ENCODE measurements at regions not wholly inside any gene's neighbourhood (a gene's known extent, or its start where the extent isn't known, plus 50 kb on each side); places are given as distances from the start of the nearest gene placed in this dataset.

DNA sequence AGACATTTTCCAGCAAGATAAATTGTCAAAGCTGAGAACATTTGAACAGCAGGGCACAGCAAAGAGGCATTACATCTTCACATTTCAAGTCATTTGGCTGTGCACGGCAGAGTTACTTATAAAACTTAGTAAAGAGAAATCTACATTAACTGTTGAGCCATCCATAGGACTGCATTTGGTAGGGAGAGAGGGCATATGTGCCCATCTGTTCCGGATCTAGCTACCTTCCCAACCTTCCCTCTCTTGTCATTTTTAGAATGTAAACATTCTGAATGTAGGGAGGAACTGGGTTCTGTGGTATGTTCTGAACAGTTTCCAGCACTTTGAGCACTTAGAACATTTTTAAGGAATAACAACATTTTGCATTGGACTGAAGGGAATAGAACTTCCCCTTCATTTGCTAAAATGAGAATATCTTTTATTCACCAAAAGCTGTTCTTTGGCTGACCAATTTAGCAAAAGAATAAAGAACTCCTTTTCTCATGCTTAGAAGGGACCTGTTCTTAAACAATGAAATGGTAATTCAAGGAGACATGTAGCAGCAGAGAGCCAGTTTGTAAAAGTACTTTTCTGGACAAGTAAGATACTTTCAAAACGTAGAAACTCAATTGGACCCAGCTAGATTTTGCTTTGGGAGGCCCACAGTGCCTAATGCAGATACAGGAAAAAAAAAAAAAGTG, 104.4 kb downstream of the CETN3 start:
- intact Hi-C loops (cut with micrococcal nuclease): no loop called here
- no peaks in the 10 kb centered on the region for H3K9me3 Mint-ChIP-seq
- H3K4me1 Mint-ChIP-seq: no peaks in the 10 kb centered on the region
- peaks cover 3% of the 10 kb centered on the region for H3K27me3 Mint-ChIP-seq
- H3K27ac Mint-ChIP-seq: no peak overlapping the region
- DNase-seq: no peak
- H3K36me3 Mint-ChIP-seq (ENCODE audit: low read depth): no peaks in the 10 kb centered on the region
- no peak overlapping the region for H3K4me3 Mint-ChIP-seq

- intact Hi-C loops (cut with micrococcal nuclease): no loop called here
- DNase-seq: no peak
- Mint-ChIP-seq H3K4me3 (no peak overlapping the region), H3K36me3 (ENCODE audit: low read depth) (no peaks in the 10 kb centered on the region), H3K27ac (no peak overlapping the region), H3K9me3 (no peaks in the 10 kb centered on the region), H3K27me3 (peaks cover 3% of the 10 kb centered on the region), H3K4me1 (no peaks in the 10 kb centered on the region)
These were observed 108.3 kb downstream of the CETN3 start for GRCh38 chr5:90301248-90301647.

DNA sequence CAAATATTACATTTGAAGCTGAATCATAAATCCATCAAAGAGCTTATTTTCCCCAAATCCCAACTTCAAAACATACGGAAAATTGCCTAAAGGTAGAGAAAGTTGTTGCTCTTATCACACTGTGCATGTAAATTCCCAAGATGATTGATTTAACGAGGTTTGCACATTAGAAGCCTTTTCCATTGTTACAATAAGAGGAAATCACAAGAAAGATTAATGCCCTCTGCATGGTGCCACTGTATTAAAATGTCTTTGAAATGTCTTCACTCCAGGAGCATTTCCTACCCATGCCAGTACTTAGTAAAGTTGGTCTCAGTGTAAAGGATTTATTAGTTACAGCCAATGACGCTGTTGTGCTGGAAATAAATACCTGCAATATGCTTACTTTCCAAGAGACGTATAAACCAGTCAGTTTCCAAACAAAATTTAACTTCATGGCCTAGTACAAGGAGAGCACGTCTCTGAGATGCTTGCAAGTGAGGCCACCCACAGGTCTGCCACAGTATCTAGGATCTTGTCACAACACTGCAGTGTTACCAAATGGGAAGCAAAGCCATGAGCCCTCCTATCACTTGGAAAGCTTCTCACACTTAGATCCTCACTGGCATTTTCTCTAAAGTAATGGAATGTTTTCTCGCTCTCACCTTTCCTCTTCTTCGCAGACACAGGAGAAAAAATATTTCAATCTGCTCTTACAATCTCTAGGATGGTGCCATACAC, 112.4 kb downstream of the CETN3 start:
- Mint-ChIP-seq H3K4me1 (no peaks in the 10 kb centered on the region), H3K4me3 (no peak overlapping the region), H3K27me3 (no peaks in the 10 kb centered on the region), H3K36me3 (ENCODE audit: low read depth) (no peaks in the 10 kb centered on the region), H3K9me3 (no peaks in the 10 kb centered on the region), H3K27ac (no peak overlapping the region)
- intact Hi-C loops (cut with micrococcal nuclease): no loop called here
- DNase-seq: no peak

DNA sequence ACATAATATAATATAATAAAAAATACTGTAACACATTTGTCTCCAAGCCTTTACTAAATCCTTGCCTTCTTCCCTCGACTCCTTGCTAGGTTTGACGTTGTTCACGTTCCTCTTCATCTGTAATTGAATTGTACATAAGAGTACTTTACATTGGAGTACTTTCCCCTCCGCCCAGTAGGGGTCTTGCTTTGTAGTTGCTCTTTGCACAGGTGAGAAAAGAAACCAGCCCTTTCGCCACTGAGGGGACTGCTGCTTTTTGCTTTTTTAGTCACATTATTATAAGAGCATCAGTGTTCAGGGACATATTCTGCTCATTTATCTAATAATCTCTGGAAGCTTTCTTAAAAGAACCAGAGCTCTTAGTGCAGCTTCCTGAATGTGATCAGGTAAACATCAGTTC, 115.0 kb downstream of the CETN3 start:
- no peak overlapping the region for H3K4me3 Mint-ChIP-seq
- no peaks in the 10 kb centered on the region for H3K4me1 Mint-ChIP-seq
- H3K9me3 Mint-ChIP-seq: no peaks in the 10 kb centered on the region
- intact Hi-C loops (cut with micrococcal nuclease): no loop called here
- H3K27me3 Mint-ChIP-seq: peaks cover 2% of the 10 kb centered on the region
- no peak overlapping the region for H3K27ac Mint-ChIP-seq
- no peaks in the 10 kb centered on the region for H3K36me3 Mint-ChIP-seq (ENCODE audit: low read depth)
- DNase-seq: no peak

GRCh38 chr5:90293931-90294330, 115.6 kb downstream of the CETN3 start:
- Mint-ChIP-seq H3K27ac (no peak overlapping the region), H3K4me1 (no peaks in the 10 kb centered on the region), H3K36me3 (ENCODE audit: low read depth) (no peaks in the 10 kb centered on the region), H3K4me3 (no peak overlapping the region), H3K27me3 (peaks cover 2% of the 10 kb centered on the region), H3K9me3 (no peaks in the 10 kb centered on the region)
- intact Hi-C loops (cut with micrococcal nuclease): no loop called here
- no peak for DNase-seq

DNA sequence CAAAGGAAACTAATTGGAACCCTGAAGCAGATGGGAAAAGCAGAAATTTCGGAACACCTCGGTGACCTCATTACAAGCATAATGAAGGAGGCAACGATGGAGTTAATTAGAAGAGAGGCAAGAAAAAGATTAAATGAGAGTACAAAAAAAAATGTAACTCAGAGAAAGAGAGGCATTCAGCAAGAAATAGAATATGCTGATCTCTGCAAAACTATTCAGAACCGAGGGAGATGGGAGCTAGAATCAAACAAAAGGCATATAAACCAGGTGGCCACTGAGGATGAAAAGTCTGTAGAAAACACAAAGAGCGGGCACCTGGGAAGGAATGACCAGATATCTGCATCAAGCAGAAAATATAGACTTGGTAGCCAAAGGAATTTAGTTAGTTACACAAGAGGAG, 118.9 kb downstream of the CETN3 start:
- intact Hi-C loops (cut with micrococcal nuclease): no loop called here
- DNase-seq: no peak
- H3K27ac Mint-ChIP-seq: no peak overlapping the region
- peaks cover 2% of the 10 kb centered on the region for H3K27me3 Mint-ChIP-seq
- H3K9me3 Mint-ChIP-seq: no peaks in the 10 kb centered on the region
- H3K4me3 Mint-ChIP-seq: no peak overlapping the region
- H3K4me1 Mint-ChIP-seq: no peaks in the 10 kb centered on the region
- no peaks in the 10 kb centered on the region for H3K36me3 Mint-ChIP-seq (ENCODE audit: low read depth)

DNA sequence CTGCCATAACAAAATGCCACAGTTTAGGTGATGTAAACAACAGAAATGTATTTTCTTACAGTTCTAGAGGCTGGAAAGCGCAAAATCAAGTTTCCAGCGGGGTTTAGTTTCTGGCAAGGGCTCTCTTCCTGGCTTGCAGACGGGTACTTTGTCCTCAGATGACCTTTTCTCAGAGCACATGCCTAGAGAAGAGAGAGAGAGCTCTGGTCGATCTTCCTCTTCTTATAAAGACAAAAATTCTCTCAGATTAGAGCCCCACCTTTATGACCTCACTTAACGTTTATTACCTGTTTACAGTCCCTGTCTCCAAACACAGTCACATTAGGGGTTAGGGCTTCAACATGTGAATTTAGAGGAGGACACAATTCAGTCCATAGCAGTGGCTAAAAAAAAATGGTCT, 119.7 kb downstream of the CETN3 start:
- Mint-ChIP-seq H3K27me3 (peaks cover 2% of the 10 kb centered on the region), H3K36me3 (ENCODE audit: low read depth) (no peaks in the 10 kb centered on the region), H3K27ac (no peak overlapping the region), H3K4me3 (no peak overlapping the region), H3K4me1 (no peaks in the 10 kb centered on the region), H3K9me3 (no peaks in the 10 kb centered on the region)
- no peak for DNase-seq
- intact Hi-C loops (cut with micrococcal nuclease): no loop called here

DNA sequence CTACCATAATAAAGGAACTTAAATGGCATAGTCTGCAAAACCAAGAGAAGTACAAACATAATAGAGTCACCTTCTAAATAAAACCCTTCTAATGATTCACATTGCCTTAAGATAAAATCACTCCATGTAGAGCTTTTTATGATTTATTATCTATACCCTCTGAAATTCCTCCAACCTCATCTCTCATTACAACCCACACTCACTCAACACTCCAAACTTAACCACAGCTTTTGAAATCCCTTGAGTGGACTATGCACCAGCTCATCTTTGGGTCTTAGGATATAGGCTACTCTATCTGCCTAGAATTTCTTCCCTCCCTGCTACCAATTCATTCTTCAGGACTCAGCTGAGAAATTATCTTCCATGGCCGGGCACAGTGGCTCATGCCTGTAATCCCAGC, 122.5 kb downstream of the CETN3 start:
- peaks cover under 1% of the 10 kb centered on the region for H3K27me3 Mint-ChIP-seq
- no peak overlapping the region for H3K27ac Mint-ChIP-seq
- H3K4me1 Mint-ChIP-seq: no peaks in the 10 kb centered on the region
- H3K36me3 Mint-ChIP-seq (ENCODE audit: low read depth): no peaks in the 10 kb centered on the region
- DNase-seq: no peak
- intact Hi-C loops (cut with micrococcal nuclease): no loop called here
- no peak overlapping the region for H3K4me3 Mint-ChIP-seq
- H3K9me3 Mint-ChIP-seq: no peaks in the 10 kb centered on the region

DNA sequence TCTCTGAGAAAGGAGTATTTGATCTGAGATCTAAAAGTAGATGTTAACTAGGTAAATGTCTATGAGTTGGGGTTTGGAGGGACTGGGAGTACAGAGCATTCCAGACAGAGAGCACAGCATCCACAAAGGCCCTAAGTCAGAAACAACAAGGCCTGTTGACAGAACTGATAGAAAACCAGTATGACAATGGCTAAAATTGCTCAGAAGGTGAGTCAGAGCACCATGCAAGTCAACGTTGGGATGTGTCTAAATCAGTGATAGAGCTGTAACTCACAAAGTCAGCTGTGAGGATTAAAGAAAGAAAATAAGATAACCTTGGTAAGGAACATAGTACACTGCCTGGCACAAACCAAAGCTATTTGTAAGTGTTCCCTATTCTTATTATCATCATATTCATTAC, 124.0 kb downstream of the CETN3 start:
- intact Hi-C loops (cut with micrococcal nuclease): no loop called here
- no peaks in the 10 kb centered on the region for H3K27me3 Mint-ChIP-seq
- no peak overlapping the region for H3K4me3 Mint-ChIP-seq
- H3K36me3 Mint-ChIP-seq (ENCODE audit: low read depth): no peaks in the 10 kb centered on the region
- no peak overlapping the region for H3K27ac Mint-ChIP-seq
- no peaks in the 10 kb centered on the region for H3K9me3 Mint-ChIP-seq
- no peak for DNase-seq
- no peaks in the 10 kb centered on the region for H3K4me1 Mint-ChIP-seq

DNA sequence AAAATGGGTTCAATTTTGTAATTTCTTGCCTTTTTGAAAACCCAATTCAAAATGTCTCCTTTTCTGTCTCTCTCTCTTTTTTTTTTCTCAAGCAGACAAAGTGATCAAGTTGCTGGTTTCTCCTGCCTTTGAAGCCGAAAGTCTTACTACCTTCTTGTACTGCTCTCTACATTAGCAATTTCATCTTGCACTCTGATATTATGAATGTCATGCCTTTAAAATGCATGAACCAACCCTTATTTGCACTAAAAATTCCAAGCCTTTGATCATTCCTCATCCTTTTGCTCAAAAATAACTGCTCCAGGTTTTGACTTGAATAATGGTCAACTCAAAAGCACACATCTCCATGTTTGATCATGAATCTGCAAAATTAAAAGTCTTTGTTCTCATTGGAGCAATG, 125.2 kb downstream of the CETN3 start:
- Mint-ChIP-seq H3K36me3 (ENCODE audit: low read depth) (no peaks in the 10 kb centered on the region), H3K4me1 (no peaks in the 10 kb centered on the region), H3K27ac (no peak overlapping the region), H3K4me3 (no peak overlapping the region), H3K9me3 (no peaks in the 10 kb centered on the region), H3K27me3 (no peaks in the 10 kb centered on the region)
- no peak for DNase-seq
- intact Hi-C loops (cut with micrococcal nuclease): no loop called here

GRCh38 chr5:90279091-90279490, 130.5 kb downstream of the CETN3 start:
- Mint-ChIP-seq H3K27ac (no peak overlapping the region), H3K4me1 (no peaks in the 10 kb centered on the region), H3K9me3 (no peaks in the 10 kb centered on the region), H3K27me3 (no peaks in the 10 kb centered on the region), H3K36me3 (ENCODE audit: low read depth) (no peaks in the 10 kb centered on the region), H3K4me3 (no peak overlapping the region)
- no peak for DNase-seq
- intact Hi-C loops (cut with micrococcal nuclease): no loop called here

DNA sequence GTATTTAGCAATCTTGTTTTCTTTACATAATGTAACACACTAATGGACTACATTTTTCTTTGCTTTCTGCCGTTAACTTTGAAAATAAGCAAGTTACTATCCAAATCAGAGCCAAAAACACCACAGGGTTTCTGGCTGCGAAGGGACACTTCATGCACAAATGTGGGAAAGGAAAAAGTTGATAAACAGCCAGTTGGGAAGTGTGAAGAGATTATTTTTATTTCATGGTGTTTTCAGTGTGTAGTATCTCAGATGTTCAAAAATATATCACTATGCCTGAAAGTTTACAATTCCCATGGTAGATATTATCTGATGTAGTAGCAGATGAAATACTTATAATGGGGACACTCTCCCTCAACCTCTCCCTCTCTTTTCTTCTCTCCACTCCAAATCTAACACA, 135.3 kb downstream of the CETN3 start:
- no peaks in the 10 kb centered on the region for H3K36me3 Mint-ChIP-seq (ENCODE audit: low read depth)
- DNase-seq: no peak

DNA sequence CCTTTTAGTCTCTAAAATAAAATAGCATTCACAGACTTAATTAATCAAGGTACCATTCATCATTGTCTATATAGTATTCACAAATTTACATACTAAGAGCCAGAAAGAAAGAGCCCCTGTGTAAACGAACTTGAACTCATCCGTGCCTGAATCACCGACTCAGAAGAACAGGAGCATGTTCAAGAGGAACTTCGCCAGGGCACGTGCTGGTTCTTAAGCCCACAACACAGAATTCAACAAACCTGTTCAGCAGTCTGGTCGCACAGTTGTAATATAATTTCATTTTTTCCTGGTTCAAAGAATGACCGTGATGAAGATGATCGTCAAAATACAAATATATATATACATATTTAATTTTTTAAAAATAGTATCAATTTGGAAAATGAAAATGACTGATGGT, 141.9 kb downstream of the CETN3 start:
- no peak overlapping the region for H3K27ac Mint-ChIP-seq
- intact Hi-C loops (cut with micrococcal nuclease): no loop called here
- H3K36me3 Mint-ChIP-seq (ENCODE audit: low read depth): no peaks in the 10 kb centered on the region
- no peaks in the 10 kb centered on the region for H3K9me3 Mint-ChIP-seq
- no peaks in the 10 kb centered on the region for H3K4me1 Mint-ChIP-seq
- DNase-seq: no peak
- no peak overlapping the region for H3K4me3 Mint-ChIP-seq
- H3K27me3 Mint-ChIP-seq: peaks cover 3% of the 10 kb centered on the region

More for the DNA sequence above, 135.3 kb downstream of the CETN3 start:
- no peaks in the 10 kb centered on the region for H3K4me1 Mint-ChIP-seq
- intact Hi-C loops (cut with micrococcal nuclease): no loop called here
- no peaks in the 10 kb centered on the region for H3K9me3 Mint-ChIP-seq
- H3K4me3 Mint-ChIP-seq: no peak overlapping the region
- peaks cover 1% of the 10 kb centered on the region for H3K27me3 Mint-ChIP-seq
- H3K27ac Mint-ChIP-seq: no peak overlapping the region

DNA sequence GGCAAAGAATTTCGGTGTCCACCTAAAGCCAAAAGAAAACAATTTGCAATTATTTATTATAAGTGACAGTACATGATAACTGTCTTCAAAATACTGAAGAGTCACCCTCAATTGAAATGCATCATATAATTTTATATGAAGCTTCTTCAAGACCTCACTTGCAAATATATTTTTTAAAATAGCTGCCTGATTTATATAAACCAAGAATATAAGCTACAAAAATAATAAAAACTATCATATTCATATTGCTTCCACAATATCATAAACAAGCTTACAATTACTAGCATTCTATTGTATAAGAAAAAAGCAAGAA, 144.1 kb downstream of the CETN3 start:
- intact Hi-C loops (cut with micrococcal nuclease): loop anchor here (1.0 kb wide), 1 partner anchor 1536 kb away; no protein-coding TSS in a partner anchor
- no peak overlapping the region for H3K27ac Mint-ChIP-seq
- no peaks in the 10 kb centered on the region for H3K36me3 Mint-ChIP-seq (ENCODE audit: low read depth)
- no peaks in the 10 kb centered on the region for H3K4me1 Mint-ChIP-seq
- DNase-seq: no peak
- peaks cover 3% of the 10 kb centered on the region for H3K27me3 Mint-ChIP-seq
- H3K4me3 Mint-ChIP-seq: no peak overlapping the region
- H3K9me3 Mint-ChIP-seq: no peaks in the 10 kb centered on the region
